Upper lobe of right lung (tissue), 1 donor: ENCODE measurements at regions not wholly inside any gene's neighbourhood (a gene's known extent, or its start where the extent isn't known, plus 50 kb on each side); places are given as distances from the start of the nearest gene placed in this dataset.

Experiments
- ATAC-seq: fragments of 200-7000 bp; cut with Tn5 transposase; one replicate; pipeline ENCODE4 v1.9.1; 2020; ENCODE audit warnings: mild to moderate bottlenecking, moderate library complexity
- DNase-seq: peaks from one replicate; pipeline ENCODE4 v3.0.0-alpha.2; 2020
- H3K27ac ChIP-seq: fragments of 200-600 bp; one replicate; pipeline ENCODE4 v1.8.0; 2022
- H3K27me3 ChIP-seq: fragments of 200-600 bp; one replicate; pipeline ENCODE4 v1.8.0; 2022; ENCODE audit warnings: mild to moderate bottlenecking
- H3K36me3 ChIP-seq: fragments of 200-600 bp; one replicate; pipeline ENCODE4 v1.8.0; 2022
- H3K4me1 ChIP-seq: fragments of 200-600 bp; one replicate; pipeline ENCODE4 v1.8.0; 2022
- H3K4me3 ChIP-seq: fragments of 200-600 bp; one replicate; pipeline ENCODE4 v1.8.0; 2022; ENCODE audit warnings: mild to moderate bottlenecking
- H3K9me3 ChIP-seq: fragments of 200-600 bp; one replicate; pipeline ENCODE4 v1.8.0; 2022
- CTCF ChIP-seq: fragments of 200-600 bp; IDR thresholded peaks from one replicate; pipeline ENCODE4 v1.8.0; 2022; ENCODE audit warnings: antibody characterized with exemption
- intact Hi-C: fragments of 100-400 bp; cut with DNase I; formaldehyde crosslinking; loops from one replicate; pipeline ENCODE4 v1.11.0; 2022
- donor health status: DM: no; HTN: yes; CAD: no; lungs with severe emphysema.

GRCh38 chr11:37967635-37968034 lies 1369.6 kb upstream of the RAG2 start:
- intact Hi-C loops: no loop called here
- Histone ChIP-seq H3K4me3 (no peak overlapping the region), H3K9me3 (no peaks in the 10 kb centered on the region), H3K36me3 (no peaks in the 10 kb centered on the region), H3K27me3 (no peaks in the 10 kb centered on the region), H3K4me1 (no peaks in the 10 kb centered on the region), H3K27ac (no peak overlapping the region)
- ATAC-seq: peak; percentile 63
- no peak for DNase-seq
- TF ChIP-seq CTCF: no peak

- no peak for TF ChIP-seq CTCF
- H3K4me1 ChIP-seq: no peaks in the 10 kb centered on the region
- H3K9me3 ChIP-seq: no peaks in the 10 kb centered on the region
- H3K27me3 ChIP-seq: no peaks in the 10 kb centered on the region
- H3K4me3 ChIP-seq: no peak overlapping the region
- intact Hi-C loops: no loop called here
- no peaks in the 10 kb centered on the region for H3K36me3 ChIP-seq
- DNase-seq (no peak), ATAC-seq (peak; percentile 33)
- H3K27ac ChIP-seq: no peak overlapping the region
These were observed 1365.4 kb upstream of the RAG2 start for GRCh38 chr11:37963440-37963839.

- no peak for TF ChIP-seq CTCF
- intact Hi-C loops: no loop called here
- ATAC-seq: no peak
These were observed 1359.7 kb upstream of the RAG2 start for GRCh38 chr11:37957717-37958116.

GRCh38 chr11:37951996-37952395 lies 1354.0 kb upstream of the RAG2 start:
- H3K9me3 ChIP-seq: no peaks in the 10 kb centered on the region
- H3K27ac ChIP-seq: no peak overlapping the region
- no peaks in the 10 kb centered on the region for H3K27me3 ChIP-seq
- no peaks in the 10 kb centered on the region for H3K36me3 ChIP-seq
- intact Hi-C loops: no loop called here
- DNase-seq: no peak
- no peak for TF ChIP-seq CTCF
- no peak overlapping the region for H3K4me3 ChIP-seq
- ATAC-seq: no peak
- H3K4me1 ChIP-seq: no peaks in the 10 kb centered on the region

More at GRCh38 chr11:37957717-37958116, 1359.7 kb upstream of the RAG2 start:
- H3K27ac ChIP-seq: no peak overlapping the region
- H3K4me3 ChIP-seq: no peak overlapping the region
- DNase-seq: no peak
- H3K4me1 ChIP-seq: no peaks in the 10 kb centered on the region
- H3K36me3 ChIP-seq: no peaks in the 10 kb centered on the region
- no peaks in the 10 kb centered on the region for H3K27me3 ChIP-seq
- H3K9me3 ChIP-seq: no peaks in the 10 kb centered on the region

GRCh38 chr11:37948258-37948657 lies 1350.2 kb upstream of the RAG2 start:
- no peak for TF ChIP-seq CTCF
- intact Hi-C loops: no loop called here
- ATAC-seq (peak; percentile 72), DNase-seq (no peak)
- Histone ChIP-seq H3K4me1 (no peaks in the 10 kb centered on the region), H3K27ac (no peak overlapping the region), H3K27me3 (no peaks in the 10 kb centered on the region), H3K9me3 (no peaks in the 10 kb centered on the region), H3K4me3 (no peak overlapping the region), H3K36me3 (no peaks in the 10 kb centered on the region)

- H3K4me1 ChIP-seq: no peaks in the 10 kb centered on the region
- H3K27ac ChIP-seq: no peak overlapping the region
These were observed 1349.8 kb upstream of the RAG2 start for GRCh38 chr11:37947821-37948220.

More at GRCh38 chr11:37947821-37948220, 1349.8 kb upstream of the RAG2 start:
- ATAC-seq (peak; percentile 32), DNase-seq (no peak)
- Histone ChIP-seq H3K27me3 (no peaks in the 10 kb centered on the region), H3K36me3 (no peaks in the 10 kb centered on the region), H3K9me3 (no peaks in the 10 kb centered on the region), H3K4me3 (no peak overlapping the region)
- no peak for TF ChIP-seq CTCF
- intact Hi-C loops: no loop called here
